GM18873 (cell line): ENCODE measurements at regions not wholly inside any gene's neighbourhood (a gene's known extent, or its start where the extent isn't known, plus 50 kb on each side); places are given as distances from the start of the nearest gene placed in this dataset.

Experiments used
- ATAC-seq: cut with Tn5 transposase; IDR thresholded peaks from one replicate; pipeline ENCODE4 v1.9.1; 2021; ENCODE audit warnings: mild to moderate bottlenecking, moderate library complexity, moderate number of reproducible peaks; ENCODE audit not compliant: unreplicated experiment, low FRiP score

DNA sequence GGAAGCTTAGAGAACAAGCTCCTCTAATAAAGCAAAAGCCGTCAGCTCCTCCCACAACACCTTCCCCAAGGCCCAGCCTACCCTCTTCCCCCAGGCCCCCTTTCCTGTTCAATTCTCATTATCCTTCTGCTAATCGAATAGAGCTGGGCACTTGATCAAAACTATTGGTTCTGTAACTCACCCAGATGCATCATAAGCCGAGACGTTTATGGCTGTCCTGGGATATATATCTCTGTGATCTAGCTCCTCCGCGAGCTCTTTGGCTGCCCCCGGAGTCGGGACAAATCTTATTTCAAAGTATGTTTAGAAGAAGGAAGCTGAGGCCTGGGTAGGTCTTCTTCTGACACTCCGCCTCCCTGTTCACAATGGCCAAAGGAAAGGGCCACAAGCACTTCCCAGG, 88.3 kb upstream of the KLHL29 start:
- no peak for ATAC-seq

DNA sequence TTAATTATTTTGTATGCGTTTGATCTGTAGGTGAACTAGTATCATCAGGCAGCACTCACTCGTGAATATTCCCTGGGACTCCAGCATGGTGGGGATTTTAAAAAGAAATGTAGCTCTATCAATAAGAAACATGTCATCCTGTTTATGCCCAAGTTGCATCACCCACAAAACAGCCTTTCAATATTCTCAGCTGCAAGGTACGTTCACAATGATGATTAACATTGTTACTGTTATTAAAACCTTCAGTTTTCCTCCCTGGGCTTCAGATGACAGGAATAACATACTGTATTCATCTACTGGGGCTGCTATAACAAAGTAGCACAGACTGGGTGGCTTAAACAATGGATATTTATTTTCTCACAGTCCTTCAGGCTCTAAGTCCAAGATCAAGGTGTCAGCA, 87.9 kb upstream of the KLHL29 start:
- no peak for ATAC-seq

DNA sequence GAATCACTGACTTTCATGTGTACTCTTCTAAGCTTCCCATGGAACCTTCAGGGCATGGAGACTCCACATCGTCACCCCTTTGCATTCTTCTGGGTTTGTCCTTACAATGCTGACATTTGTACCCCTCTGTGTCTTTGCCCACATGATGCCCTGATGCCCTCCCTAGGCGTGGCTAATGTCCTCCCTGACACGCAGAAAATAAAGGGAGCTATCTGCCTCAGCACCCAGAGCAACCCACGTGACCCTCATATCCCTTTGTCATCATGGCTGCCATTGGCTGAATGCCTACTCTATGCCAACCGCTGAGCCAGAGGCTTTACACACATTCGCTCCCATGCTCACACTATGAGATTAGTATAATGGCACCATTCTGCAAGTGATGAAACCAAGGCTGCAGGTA, 86.4 kb upstream of the KLHL29 start:
- no peak for ATAC-seq

DNA sequence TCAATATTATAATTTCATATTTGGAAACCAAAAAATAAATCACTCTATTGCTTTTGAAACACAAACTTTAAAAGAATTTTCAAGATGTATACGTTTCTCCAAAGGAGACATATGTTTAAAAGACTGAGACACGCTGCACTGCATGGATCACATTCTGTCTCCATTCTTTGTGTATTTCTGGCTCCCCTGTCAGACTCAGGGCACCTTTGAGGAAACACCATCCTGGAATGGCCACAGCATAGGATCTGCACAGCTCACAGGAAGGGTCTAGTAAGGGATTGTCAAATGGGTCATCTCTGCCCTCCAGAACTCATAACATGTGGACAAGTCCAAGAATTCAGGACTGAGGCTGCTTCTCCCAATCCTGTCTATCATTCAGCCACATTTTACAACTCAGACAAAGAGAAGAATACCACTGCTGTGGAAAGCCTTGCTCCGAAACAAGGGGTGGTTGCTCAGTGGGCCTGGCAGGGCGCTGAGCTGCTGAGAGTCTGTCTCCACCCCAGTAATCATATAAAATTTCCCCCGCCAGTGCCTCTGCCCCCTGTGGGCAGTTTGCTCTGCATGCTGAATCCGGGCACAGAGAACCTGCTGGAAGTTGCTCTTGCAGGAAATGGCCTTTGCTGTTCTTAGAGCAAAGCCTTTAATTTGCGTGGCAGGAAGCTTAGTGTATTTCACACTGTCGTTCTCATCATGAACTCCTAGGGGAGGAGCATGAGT, 85.3 kb upstream of the KLHL29 start:
- ATAC-seq, result no peak

DNA sequence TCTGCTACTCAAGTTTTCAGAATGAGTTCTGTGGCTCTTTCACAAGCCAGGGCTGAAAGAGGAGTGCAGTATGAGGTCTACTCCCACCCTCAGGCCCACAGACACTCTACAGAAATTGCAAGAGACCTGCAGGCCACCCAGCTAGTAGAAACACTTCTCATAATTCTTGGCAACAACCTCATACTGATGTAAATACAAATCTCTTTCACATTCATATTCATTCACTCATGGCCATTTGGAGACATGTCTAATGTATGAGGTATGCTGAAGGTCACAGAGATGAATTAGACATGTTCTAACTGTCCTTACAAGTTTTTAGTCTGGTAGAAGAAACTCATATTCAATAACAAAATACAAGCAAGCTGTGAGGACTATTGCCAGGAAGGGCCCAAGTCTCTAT, 83.8 kb upstream of the KLHL29 start:
- ATAC-seq, result no peak

DNA sequence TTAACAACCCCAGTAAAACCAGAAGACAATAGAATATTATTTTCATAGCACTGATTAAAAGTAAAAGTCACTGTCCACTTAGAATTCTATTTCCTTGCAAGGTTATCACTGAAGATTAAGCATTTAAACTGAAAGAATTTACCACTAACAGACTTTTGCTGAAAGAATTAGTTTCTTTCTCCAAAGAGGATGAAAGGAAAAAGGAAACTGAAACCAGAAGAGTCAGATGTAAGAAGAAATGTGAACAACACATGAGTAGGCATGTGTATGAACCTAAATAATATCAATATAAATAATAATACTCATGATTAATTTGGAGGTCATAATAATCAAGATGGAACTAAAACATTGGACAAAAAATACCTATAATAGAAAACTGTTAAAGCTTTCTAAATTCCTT, 82.4 kb upstream of the KLHL29 start:
- no peak for ATAC-seq

DNA sequence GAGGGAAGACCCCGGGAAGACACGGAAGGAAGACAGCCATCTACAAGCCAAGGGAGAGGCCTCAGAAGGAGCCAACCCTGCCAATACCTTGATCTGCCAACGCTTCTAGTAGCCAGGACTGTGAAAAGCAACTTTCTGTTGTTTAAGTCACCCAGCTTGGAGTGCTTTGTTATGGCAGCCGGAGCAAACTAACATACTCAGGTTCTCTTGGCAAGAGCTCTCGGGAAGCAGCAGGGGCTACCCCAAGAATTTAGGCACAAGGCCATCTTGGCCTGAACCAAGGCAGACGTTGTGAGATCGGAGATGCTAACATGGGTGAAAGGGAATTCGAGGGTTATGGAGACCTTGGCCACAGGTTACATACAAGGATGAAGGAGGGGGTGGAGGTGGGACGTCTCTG, 78.6 kb upstream of the KLHL29 start:
- ATAC-seq, result no peak

DNA sequence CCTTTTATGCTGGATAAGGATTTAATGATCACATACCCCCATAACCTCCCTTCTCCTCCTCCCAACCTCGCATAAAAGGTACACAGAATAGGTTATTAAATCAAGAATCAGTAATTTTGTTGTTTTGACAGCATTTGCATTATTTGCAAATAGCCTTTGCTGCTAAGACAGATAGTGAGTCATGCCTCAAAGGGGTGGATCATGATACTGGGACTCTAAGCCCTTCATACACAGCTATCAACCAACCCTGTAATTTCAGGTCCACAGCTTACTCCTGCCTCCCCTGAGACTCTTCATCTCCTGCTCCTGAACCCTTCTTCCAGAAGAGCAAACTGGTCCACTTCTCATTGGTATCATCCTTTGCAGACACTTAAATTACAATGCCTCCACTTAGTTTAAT, 73.8 kb upstream of the KLHL29 start:
- ATAC-seq, result no peak

DNA sequence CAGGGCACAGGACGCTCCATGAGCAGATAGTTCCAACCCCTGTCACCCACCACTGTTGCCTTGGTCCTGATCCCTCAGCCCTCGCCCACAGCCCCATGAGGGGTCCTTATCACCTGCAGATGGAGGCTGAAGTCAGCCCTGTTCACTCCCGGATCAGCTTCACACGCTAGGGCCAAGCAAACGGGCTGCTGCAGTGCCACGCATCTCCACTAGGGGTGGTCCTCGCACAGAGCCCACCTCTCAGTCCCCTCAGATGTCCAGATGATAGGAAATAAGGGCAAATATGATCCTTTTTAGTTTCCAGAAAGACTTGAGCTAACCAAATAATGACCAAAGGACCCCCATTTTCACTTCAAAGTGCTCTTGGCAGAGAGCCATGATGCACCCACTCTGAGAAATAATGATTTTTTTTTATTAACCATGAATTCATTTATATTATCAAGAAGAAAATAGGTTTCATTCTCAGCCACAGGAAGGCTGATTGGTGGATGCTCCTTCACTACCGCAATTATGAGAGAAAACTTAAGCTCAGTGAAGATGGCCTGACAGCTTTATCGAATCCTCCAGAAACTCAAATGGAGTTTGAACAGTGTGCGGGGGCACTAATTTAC, 71.9 kb upstream of the KLHL29 start:
- no peak for ATAC-seq

DNA sequence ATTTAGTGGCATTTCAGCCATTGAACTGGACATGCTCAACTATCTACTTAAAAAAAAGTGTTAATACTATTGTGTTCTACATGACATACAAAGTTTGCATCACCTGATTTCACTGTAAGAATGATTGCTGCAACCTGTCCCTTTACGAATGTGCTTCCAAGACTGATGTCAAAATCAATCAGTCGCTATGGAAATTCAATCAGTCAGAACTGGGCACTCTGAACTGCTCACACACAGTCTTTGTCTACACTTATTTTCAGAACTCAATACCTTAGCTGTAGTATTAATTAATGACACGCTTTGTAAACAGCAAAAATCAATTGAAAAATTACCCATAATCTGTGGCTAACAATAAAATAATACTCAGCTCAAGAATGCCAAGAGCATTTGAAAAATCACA, 70.3 kb upstream of the KLHL29 start:
- ATAC-seq, result no peak

DNA sequence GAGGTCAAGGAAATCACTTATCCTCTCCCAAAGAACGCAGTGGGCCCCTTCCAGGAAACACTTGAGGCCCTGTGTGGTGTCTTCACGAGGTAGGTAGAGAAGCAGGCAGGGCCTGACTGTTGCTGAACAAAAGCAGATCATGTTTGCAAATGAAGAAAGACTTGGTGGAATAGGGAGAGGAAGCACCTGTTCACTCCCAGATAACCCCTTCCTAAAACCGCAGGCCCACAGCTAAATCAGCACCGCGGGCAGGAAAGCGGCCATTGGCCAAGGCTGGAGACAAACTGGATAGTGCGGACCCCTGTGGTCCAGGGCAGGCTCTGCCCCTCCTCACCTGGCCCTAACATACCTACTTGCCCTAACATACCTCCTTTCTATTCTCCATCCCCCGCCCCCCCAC, 64.9 kb upstream of the KLHL29 start:
- ATAC-seq, result no peak

DNA sequence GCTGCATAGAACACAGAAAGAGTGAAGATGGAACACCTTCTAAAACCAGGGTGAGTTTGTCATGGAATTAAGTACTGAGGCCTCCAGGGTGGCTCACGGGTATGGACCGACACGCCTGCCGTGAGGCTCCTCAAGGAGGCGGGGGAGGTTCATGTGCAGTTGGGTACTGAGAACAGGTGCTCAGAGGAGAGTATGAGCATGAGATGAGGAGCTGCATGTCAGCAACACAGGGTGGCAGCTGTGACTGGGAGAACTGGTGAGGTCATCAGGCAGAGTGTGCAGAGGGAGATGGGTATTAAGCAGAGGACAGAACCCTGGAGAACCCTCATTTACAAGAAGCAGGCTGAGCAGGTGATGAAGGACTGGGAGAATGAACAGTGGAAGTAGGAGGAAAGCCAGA, 63.2 kb upstream of the KLHL29 start:
- no peak for ATAC-seq

DNA sequence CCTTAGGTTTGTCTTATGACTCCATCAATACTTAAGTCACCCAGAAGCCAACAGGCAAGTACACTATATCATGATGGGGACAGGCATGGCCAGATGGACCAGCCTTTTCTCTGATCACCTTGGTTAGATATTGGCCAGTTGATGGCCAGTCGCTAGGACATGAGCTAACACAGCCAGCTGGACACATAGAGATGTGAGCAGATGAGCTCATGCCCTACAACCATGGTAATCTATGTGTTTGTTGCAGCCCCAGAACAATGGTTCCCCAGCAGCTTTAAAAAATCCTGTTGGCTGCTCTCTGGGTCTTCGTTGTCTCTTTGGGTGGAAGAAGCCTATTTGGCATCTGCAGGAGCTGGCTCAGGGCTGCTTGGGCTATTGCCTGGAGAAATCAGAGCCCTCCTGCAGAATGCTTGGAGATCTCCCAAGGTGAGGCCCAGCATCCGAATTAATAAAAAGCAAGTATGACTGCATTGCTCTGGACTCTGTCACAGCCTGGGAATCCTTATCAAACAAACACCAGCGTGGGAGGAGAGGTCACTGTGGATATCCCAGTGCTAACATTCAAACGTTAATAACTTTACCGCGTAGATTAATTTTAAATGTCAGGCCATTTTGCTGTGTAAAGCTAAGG, 62.3 kb upstream of the KLHL29 start:
- no peak for ATAC-seq

DNA sequence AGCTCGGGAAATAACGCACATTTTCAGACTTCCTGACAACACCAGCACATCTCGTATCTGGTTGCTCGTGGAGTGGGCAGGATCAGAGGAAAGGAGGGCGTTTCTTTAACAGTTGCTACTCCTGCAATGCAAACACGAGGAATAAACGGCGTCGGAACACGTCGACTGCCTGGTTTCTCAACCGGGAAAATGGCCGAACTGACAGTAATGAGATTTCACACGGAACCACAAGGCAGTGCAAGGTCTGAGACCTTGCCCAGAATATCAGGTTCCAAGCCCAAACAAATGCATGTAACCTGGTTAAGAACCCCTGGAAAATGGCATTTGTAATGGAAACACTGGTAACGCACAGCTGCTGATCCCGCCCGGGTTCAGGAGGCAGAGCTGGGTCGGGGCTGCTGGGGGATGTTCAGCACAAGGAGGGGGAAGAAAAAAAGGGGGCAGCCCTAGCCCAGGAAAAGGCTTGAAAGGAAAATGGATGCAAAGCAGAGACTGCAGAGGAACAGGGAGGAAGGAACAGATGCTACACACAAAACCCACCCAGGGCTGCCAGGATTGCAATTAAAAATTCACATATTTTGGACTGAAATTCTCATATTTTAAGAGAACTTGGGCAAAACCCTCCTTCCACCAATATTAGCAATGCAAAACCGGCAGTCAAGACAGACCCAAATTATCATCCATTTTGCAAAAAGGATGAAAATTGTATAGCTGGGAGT, 61.6 kb upstream of the KLHL29 start:
- ATAC-seq, result no peak

DNA sequence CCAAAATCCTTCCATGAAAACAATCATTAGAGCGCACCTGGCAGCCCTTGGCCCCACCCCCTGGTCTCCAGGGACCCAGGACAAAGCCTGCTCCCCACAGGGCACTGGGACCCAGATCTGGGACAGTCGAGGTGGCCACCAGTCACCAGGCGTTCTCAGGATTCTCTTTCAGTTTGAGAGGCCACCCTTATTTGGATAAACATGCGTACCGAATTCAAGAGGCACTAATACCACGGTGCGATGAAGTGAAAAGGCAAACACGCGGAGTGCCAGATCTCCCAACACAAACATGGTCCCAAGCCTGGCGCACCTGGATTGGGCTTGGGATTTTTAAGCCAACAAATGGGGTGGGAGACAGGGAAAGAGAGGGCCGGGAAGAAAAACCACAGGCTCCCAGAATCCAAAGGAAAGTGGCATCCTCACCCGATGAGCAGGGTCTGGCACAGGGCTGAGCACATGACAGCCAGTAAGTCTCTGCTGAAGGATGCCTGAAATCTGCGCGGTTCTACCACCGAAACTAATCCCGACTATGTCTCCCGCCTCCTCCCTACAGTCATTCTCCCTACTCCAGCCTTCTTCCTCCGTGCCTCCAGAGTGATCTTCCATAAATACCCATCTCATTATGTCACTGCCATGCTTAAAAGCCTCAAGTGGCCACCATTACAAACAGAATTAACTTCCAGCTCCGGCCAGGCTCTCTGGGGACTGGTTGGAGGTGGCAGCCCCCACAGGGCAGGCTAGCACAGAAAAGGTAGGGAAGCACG, 60.9 kb upstream of the KLHL29 start:
- no peak for ATAC-seq

DNA sequence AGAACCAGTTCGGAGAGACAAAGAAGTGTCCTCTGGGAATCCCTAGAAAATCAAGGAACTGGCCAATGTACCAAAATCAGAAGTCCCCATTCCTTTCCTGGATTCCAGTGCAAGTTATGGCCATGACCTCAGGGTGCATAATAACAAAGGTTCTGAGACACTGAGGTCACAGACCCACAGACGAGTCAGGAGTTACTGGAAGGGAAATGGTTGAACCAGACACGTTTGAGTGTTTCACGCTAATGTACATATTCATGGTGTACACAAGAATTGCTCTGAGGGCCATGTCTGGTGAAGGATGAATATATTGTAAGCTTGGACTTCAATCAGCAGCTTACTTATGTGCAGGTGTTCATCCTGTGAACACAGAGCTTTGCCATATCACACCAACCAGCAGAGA, 58.6 kb upstream of the KLHL29 start:
- no peak for ATAC-seq

DNA sequence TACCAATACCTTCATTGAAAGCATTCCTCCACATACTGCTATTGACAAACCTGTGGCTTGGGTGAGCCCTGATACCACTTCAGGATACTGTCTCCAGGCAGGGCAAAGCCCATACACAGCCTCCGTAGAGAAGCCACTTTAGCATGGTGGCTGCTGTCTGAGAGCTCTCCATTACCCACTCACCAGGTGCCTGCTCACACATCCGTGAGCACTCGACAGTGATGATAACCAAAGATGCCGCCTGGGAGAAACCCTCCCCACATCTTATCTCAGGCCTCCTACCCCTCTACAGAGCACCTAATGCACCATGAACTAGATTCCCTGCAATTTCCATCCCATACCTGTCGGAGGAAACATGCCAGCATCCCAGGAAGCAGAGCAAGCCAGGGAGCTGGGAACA, 57.6 kb upstream of the KLHL29 start:
- ATAC-seq, result no peak

DNA sequence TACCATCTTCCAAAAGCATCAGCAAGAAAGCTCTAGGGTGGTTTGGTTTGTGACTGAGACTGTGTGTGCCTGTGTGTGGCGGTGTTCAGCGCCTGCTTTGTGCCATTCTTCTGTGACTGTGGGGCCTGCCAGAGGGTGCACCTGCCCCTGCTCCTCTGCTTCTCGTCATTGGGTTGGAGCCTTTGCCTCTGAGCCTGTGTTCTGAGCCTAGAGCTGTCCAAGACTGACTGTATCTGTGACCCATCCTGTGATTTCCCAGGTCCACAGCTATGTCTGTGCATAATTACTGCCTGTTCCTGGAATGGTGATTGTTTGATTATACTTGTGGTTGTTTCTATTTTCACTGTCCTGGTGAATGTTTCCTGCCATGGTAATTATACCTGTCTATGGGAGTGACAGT, 57.1 kb upstream of the KLHL29 start:
- no peak for ATAC-seq

DNA sequence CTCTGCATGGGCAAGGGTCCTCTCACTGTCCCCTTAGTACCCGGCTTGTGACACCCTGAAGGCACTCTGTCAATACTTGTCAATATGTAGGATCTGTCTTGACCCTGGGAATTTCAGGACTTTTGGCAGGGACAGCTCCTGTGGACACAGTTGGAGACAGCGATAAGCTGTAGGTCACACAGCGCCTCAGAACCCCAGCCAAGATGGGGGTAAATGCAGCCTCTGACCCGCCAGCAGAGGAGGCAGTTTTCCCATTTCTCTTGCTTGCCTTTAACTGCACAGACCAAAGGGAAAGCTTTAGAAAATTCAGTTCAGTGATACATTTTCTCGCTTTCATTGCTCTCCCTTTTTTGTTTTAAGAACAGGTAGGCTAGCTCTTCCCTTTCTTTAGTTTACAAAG, 54.8 kb upstream of the KLHL29 start:
- no peak for ATAC-seq
